GM23338 (cell line): ENCODE measurements at regions not wholly inside any gene's neighbourhood (a gene's known extent, or its start where the extent isn't known, plus 50 kb on each side); places are given as distances from the start of the nearest gene placed in this dataset.

Source experiments
- ATAC-seq: fragments of 200-7000 bp; cut with Tn5 transposase; 3 replicates; pipeline ENCODE4 v1.9.1; 2020
- DNase-seq: peaks from one replicate; pipeline ENCODE4 v3.0.0-alpha.2; 2015; ENCODE audit warnings: low spot score
- H2AFZ ChIP-seq: fragments of 200-600 bp; sonication (generic); 2 replicates; pipeline ENCODE4 v1.8.0; 2016; ENCODE audit warnings: antibody characterized with exemption, mild to moderate bottlenecking, moderate library complexity
- H3F3A ChIP-seq: fragments of 200-600 bp; sonication (generic); replicated peaks from 2 replicates; pipeline ENCODE4 v1.8.0; 2017; ENCODE audit warnings: antibody characterized with exemption, mixed run types, low read depth
- H3K27ac ChIP-seq: fragments of 200-600 bp; sonication (generic); 2 replicates; pipeline ENCODE4 v1.6.1; 2016; ENCODE audit warnings: low read depth
- H3K27me3 ChIP-seq: fragments of 200-600 bp; sonication (generic); 2 replicates; pipeline ENCODE4 v1.8.0; 2016; ENCODE audit warnings: mild to moderate bottlenecking, mixed run types, moderate library complexity; ENCODE audit not compliant: insufficient read depth
- H3K36me3 ChIP-seq: fragments of 200-600 bp; sonication (generic); 2 replicates; pipeline ENCODE4 v1.8.0; 2016; ENCODE audit warnings: mild to moderate bottlenecking; ENCODE audit not compliant: insufficient read depth
- H3K4me1 ChIP-seq: fragments of 200-600 bp; sonication (generic); 2 replicates; pipeline ENCODE4 v1.8.0; 2016; ENCODE audit warnings: mild to moderate bottlenecking, moderate library complexity; ENCODE audit not compliant: insufficient read depth
- H3K4me2 ChIP-seq: fragments of 200-600 bp; sonication (generic); 2 replicates; pipeline ENCODE4 v1.7.1; 2017; ENCODE audit warnings: mixed run types
- H3K4me3 ChIP-seq: fragments of 200-600 bp; sonication (generic); 2 replicates; pipeline ENCODE4 v1.6.1; 2016; ENCODE audit warnings: mixed run types
- H3K79me2 ChIP-seq: fragments of 200-600 bp; sonication (generic); replicated peaks from 2 replicates; pipeline ENCODE4 v1.8.0; 2017; ENCODE audit warnings: mild to moderate bottlenecking; ENCODE audit not compliant: insufficient read depth
- H3K9me2 ChIP-seq: fragments of 200-600 bp; sonication (generic); 2 replicates; pipeline ENCODE4 v1.8.0; 2017; ENCODE audit not compliant: insufficient read depth
- H4K20me1 ChIP-seq: fragments of 200-600 bp; sonication (generic); replicated peaks from 2 replicates; pipeline ENCODE4 v1.8.0; 2017; ENCODE audit warnings: mild to moderate bottlenecking; ENCODE audit not compliant: insufficient read depth
- H3K27ac Mint-ChIP-seq: 2 replicates; pipeline ENCODE4 v1.8.0; 2020; ENCODE audit warnings: inconsistent platforms, mild to moderate bottlenecking, moderate library complexity, mixed read lengths
- H3K27me3 Mint-ChIP-seq: 3 replicates; pipeline ENCODE4 v1.8.0; 2022; ENCODE audit warnings: low read depth, mild to moderate bottlenecking, moderate library complexity, mixed read lengths, inconsistent platforms; ENCODE audit not compliant: insufficient read depth, poor library complexity
- H3K36me3 Mint-ChIP-seq: 3 replicates; pipeline ENCODE4 v1.8.0; 2021; ENCODE audit warnings: low read depth, mild to moderate bottlenecking, inconsistent platforms, moderate library complexity, mixed read lengths
- H3K4me1 Mint-ChIP-seq: 3 replicates; pipeline ENCODE4 v1.8.0; 2020; ENCODE audit warnings: mild to moderate bottlenecking, inconsistent platforms, mixed read lengths
- H3K4me3 Mint-ChIP-seq: 3 replicates; pipeline ENCODE4 v1.8.0; 2021; ENCODE audit warnings: moderate library complexity, mild to moderate bottlenecking, inconsistent platforms, mixed read lengths
- H3K9me3 Mint-ChIP-seq: 3 replicates; pipeline ENCODE4 v1.8.0; 2020; ENCODE audit warnings: moderate library complexity, mild to moderate bottlenecking, inconsistent platforms, mixed read lengths
- CREB1 ChIP-seq: fragments of 250-450 bp; sonication (Bioruptor Pico); IDR thresholded peaks from 2 replicates; pipeline ENCODE4 v1.5.0; 2020; ENCODE audit warnings: low read depth, mild to moderate bottlenecking, moderate library complexity
- ETS1 ChIP-seq: IDR thresholded peaks from 2 replicates; pipeline ENCODE4 v1.6.1; 2016; ENCODE audit warnings: antibody characterized with exemption
- EZH2 ChIP-seq: fragments of 200-600 bp; sonication (generic); IDR thresholded peaks from one replicate; pipeline ENCODE4 v1.8.0; 2017; ENCODE audit warnings: antibody characterized with exemption, mild to moderate bottlenecking, low read depth; ENCODE audit not compliant: unreplicated experiment
- JUNB ChIP-seq: IDR thresholded peaks from one replicate; pipeline ENCODE4 v1.6.1; 2016; ENCODE audit warnings: antibody characterized with exemption; ENCODE audit not compliant: unreplicated experiment
- NANOG ChIP-seq: IDR thresholded peaks from 2 replicates; pipeline ENCODE4 v1.6.1; 2016; ENCODE audit warnings: antibody characterized with exemption, borderline replicate concordance
- POLR2AphosphoS5 ChIP-seq: IDR thresholded peaks from 2 replicates; pipeline ENCODE4 v1.6.1; 2016; ENCODE audit warnings: antibody characterized with exemption, low read depth
- STAT1 ChIP-seq: IDR thresholded peaks from one replicate; pipeline ENCODE4 v1.6.1; 2016; ENCODE audit warnings: antibody characterized with exemption; ENCODE audit not compliant: unreplicated experiment
- ZNF114 ChIP-seq: fragments of 250-450 bp; sonication (Bioruptor Pico); IDR thresholded peaks from 2 replicates; pipeline ENCODE4 v1.5.0; 2020; ENCODE audit warnings: mild to moderate bottlenecking, moderate library complexity
- ZNF331 ChIP-seq: fragments of 250-450 bp; sonication (Bioruptor Pico); IDR thresholded peaks from 2 replicates; pipeline ENCODE4 v1.5.0; 2020; ENCODE audit warnings: low read depth, mild to moderate bottlenecking, moderate library complexity
- ZNF462 ChIP-seq: fragments of 250-450 bp; sonication (Bioruptor Pico); IDR thresholded peaks from 2 replicates; pipeline ENCODE4 v1.5.0; 2020; ENCODE audit warnings: mild to moderate bottlenecking, moderate library complexity

- no peak overlapping the region for H3K27ac Mint-ChIP-seq
- Histone ChIP-seq H3F3A (no peaks in the 10 kb centered on the region), H3K4me1 (no peaks in the 10 kb centered on the region), H3K79me2 (no peaks in the 10 kb centered on the region), H3K9me2 (no peaks in the 10 kb centered on the region), H2AFZ (no peak overlapping the region; the same call in 1 of the 2 replicates), H3K27ac (no peak overlapping the region), H3K36me3 (no peaks in the 10 kb centered on the region), H3K27me3 (no peaks in the 10 kb centered on the region), H3K4me2 (no peak overlapping the region), H3K4me3 (no peak overlapping the region), H4K20me1 (no peaks in the 10 kb centered on the region)
- H3K9me3 Mint-ChIP-seq = no peaks in the 10 kb centered on the region
- no peak for DNase-seq
- H3K4me1 Mint-ChIP-seq = no peaks in the 10 kb centered on the region
- TF ChIP-seq STAT1 (no peak), NANOG (no peak), EZH2 (no peak), POLR2AphosphoS5 (no peak), ZNF114 (CRISPR knock-in tag) (no peak)
- ATAC-seq = no peak
- H3K4me3 Mint-ChIP-seq = no peak overlapping the region
- no peaks in the 10 kb centered on the region for H3K27me3 Mint-ChIP-seq
- no peaks in the 10 kb centered on the region for H3K36me3 Mint-ChIP-seq
Measured at GRCh38 chr3:86595696-86596095, 395.3 kb downstream of the VGLL3 start.

- Histone ChIP-seq H3K27ac (no peak overlapping the region), H3K4me1 (no peaks in the 10 kb centered on the region), H2AFZ (no peak overlapping the region), H3K9me2 (no peaks in the 10 kb centered on the region), H3F3A (no peaks in the 10 kb centered on the region), H3K4me2 (no peak overlapping the region), H4K20me1 (no peaks in the 10 kb centered on the region), H3K79me2 (no peaks in the 10 kb centered on the region), H3K36me3 (no peaks in the 10 kb centered on the region), H3K27me3 (no peaks in the 10 kb centered on the region), H3K4me3 (no peak overlapping the region)
- no peaks in the 10 kb centered on the region for H3K4me1 Mint-ChIP-seq
- no peaks in the 10 kb centered on the region for H3K9me3 Mint-ChIP-seq
- H3K27me3 Mint-ChIP-seq = no peaks in the 10 kb centered on the region
- H3K27ac Mint-ChIP-seq = no peak overlapping the region
- no peak overlapping the region for H3K4me3 Mint-ChIP-seq
- ATAC-seq = no peak
- no peak for TF ChIP-seq CREB1 (CRISPR knock-in tag)
- no peak for TF ChIP-seq ETS1
- no peak for DNase-seq
- no peaks in the 10 kb centered on the region for H3K36me3 Mint-ChIP-seq
Measured at GRCh38 chr3:86594838-86595237, 396.1 kb downstream of the VGLL3 start.

GRCh38 chr3:86578071-86578470 is 412.9 kb downstream of the VGLL3 start:
- peaks cover 17% of the 10 kb centered on the region; the same call in 2 of the 3 replicates for H3K36me3 Mint-ChIP-seq
- H3K27me3 Mint-ChIP-seq = no peaks in the 10 kb centered on the region
- no peaks in the 10 kb centered on the region for H3K36me3 ChIP-seq
- no peak overlapping the region for H3K27ac ChIP-seq
- no peaks in the 10 kb centered on the region for H4K20me1 ChIP-seq
- no peaks in the 10 kb centered on the region for H3K79me2 ChIP-seq
- peaks cover 15% of the 10 kb centered on the region; the same call in 1 of the 2 replicates for H3K9me2 ChIP-seq
- H3K4me3 Mint-ChIP-seq = no peak overlapping the region
- H3K4me1 ChIP-seq = no peaks in the 10 kb centered on the region
- no peak overlapping the region for H3K4me3 ChIP-seq
- no peaks in the 10 kb centered on the region for H3K27me3 ChIP-seq
- ATAC-seq (no peak), DNase-seq (no peak)
- H3F3A ChIP-seq = no peaks in the 10 kb centered on the region
- no peak overlapping the region for H2AFZ ChIP-seq
- H3K4me1 Mint-ChIP-seq = peaks cover 6% of the 10 kb centered on the region; the same call in 1 of the 3 replicates
- no peak overlapping the region for H3K27ac Mint-ChIP-seq
- peaks cover 11% of the 10 kb centered on the region for H3K9me3 Mint-ChIP-seq
- H3K4me2 ChIP-seq = no peak overlapping the region
- no peak for TF ChIP-seq POLR2AphosphoS5
- no peak for TF ChIP-seq JUNB
- TF ChIP-seq ZNF331 (CRISPR knock-in tag) = no peak
- no peak for TF ChIP-seq STAT1
- no peak for TF ChIP-seq ZNF462
- TF ChIP-seq CREB1 (CRISPR knock-in tag) = no peak
